Thyroid gland (tissue), 4 donors: ENCODE measurements at regions not wholly inside any gene's neighbourhood (a gene's known extent, or its start where the extent isn't known, plus 50 kb on each side); places are given as distances from the start of the nearest gene placed in this dataset.

Experiments used
- CTCF ChIP-seq, 6 experiments: fragments of 200-600 bp in 3 of 6; fragments of 450-650 bp in 3 of 6; sonication (generic) in 3 of 6; IDR thresholded peaks; one replicate each; pipeline ENCODE4 v1.5.1; 2016 to 2019; ENCODE audit warnings: antibody characterized with exemption in 6 of 6, mild to moderate bottlenecking in 2 of 6, inconsistent platforms in 1 of 6, moderate library complexity in 1 of 6
- POLR2A ChIP-seq, 2 donors: fragments of 450-650 bp; IDR thresholded peaks; one replicate each; pipeline ENCODE4 v1.6.1; 2017; ENCODE audit warnings: antibody characterized with exemption in 2 of 2, mild to moderate bottlenecking in 2 of 2, moderate library complexity in 1 of 2

- TF ChIP-seq CTCF (IDR thresholded peaks at IDR 0.05) = no peak
- no peak for TF ChIP-seq POLR2A (IDR thresholded peaks at IDR 0.05)
Measured at GRCh38 chr20:22946596-22946995, 88.5 kb upstream of the SSTR4 start.
